ENCODE measurements at regions not wholly inside any gene's neighbourhood (a gene's known extent, or its start where the extent isn't known, plus 50 kb on each side); places are given as distances from the start of the nearest gene placed in this dataset.

DNA sequence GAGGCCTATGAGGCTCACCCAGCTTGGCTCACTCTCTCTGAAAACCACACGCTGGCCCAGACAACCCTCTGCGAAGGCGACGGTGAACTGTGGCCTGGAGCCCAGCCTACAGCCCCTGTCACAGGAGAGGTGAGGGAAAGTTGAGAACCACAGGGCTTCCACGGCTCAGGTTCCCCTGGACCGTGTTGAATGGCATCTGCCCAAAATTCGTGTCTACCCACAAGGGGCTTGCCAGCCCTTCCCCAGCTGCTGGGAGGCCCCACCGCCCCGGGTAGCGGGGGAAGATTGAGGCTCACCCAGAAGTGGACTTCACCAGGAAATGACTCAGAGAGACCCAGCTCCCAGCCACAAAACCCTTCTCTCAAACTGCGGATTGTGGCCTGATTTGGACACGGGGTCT lies 197.1 kb downstream of the CTTN start:
- H3K9ac ChIP-seq (ENCODE audit: insufficient read depth, low read depth, low read length) = no peak overlapping the region
- no peaks in the 10 kb centered on the region for H3K79me2 ChIP-seq (ENCODE audit: insufficient read depth, low read length)
- no TSS peak for BruUV-seq (replicated peaks)
- no peaks in the 10 kb centered on the region for H3K4me1 ChIP-seq (ENCODE audit: insufficient read depth, low read length)
- no peak for ATAC-seq
- H2AFZ ChIP-seq (ENCODE audit: low read length) = no peak overlapping the region
- H3K4me3 ChIP-seq (replicated peaks in 1 of 3; ENCODE audit: insufficient read depth in 1 of 3, low read depth in 2 of 3, low read length in 3 of 3) = no peak overlapping the region
- 0 out of 2 replicates have a peak, but pooled peaks cover 6% of the 10 kb centered on the region for H4K20me1 ChIP-seq (ENCODE audit: insufficient read depth, low read length)
- WGBS (ENCODE audit: low lambda C conversion rate) = 91% methylated on average over 11 of the region's 12 CpGs
- in situ Hi-C loops (cut with HindIII; ENCODE audit: extremely low pct_ligation_motif_present, low pct_unique_long_range_greater_than_20kb) = no loop called here
- TF ChIP-seq ZFP41 (CRISPR knock-in tag; IDR thresholded peaks at IDR 0.05; ENCODE audit: borderline replicate concordance) (no peak), HNRNPL (IDR thresholded peaks at IDR 0.05; ENCODE audit: low read depth, low read length) (no peak), ZNF761 (CRISPR knock-in tag; conservative IDR thresholded peaks at IDR 0.05) (no peak), REXO4 (CRISPR knock-in tag; IDR thresholded peaks at IDR 0.05; ENCODE audit: borderline replicate concordance) (no peak), THYN1 (CRISPR knock-in tag; IDR thresholded peaks at IDR 0.05; ENCODE audit: borderline replicate concordance, low read depth) (no peak), ZNF20 (CRISPR knock-in tag; IDR thresholded peaks at IDR 0.05) (no peak), KDM5B (CRISPR knock-in tag; IDR thresholded peaks at IDR 0.05; ENCODE audit: borderline replicate concordance) (no peak), SMARCC2 (IDR thresholded peaks at IDR 0.05) (no peak), PPARG (CRISPR knock-in tag; conservative IDR thresholded peaks at IDR 0.05) (no peak), ZNF710 (CRISPR knock-in tag; IDR thresholded peaks at IDR 0.05; ENCODE audit: borderline replicate concordance) (no peak), HMGA1 (CRISPR knock-in tag; conservative IDR thresholded peaks at IDR 0.05) (no peak), CAMTA2 (CRISPR knock-in tag; IDR thresholded peaks at IDR 0.05; ENCODE audit: borderline replicate concordance) (no peak), ZKSCAN5 (CRISPR knock-in tag; IDR thresholded peaks at IDR 0.05) (no peak), KLF15 (CRISPR knock-in tag; IDR thresholded peaks at IDR 0.05; ENCODE audit: borderline replicate concordance) (no peak), ZNF780A (CRISPR knock-in tag; IDR thresholded peaks at IDR 0.05) (no peak)
- TF ChIP-seq, protein P1, sequence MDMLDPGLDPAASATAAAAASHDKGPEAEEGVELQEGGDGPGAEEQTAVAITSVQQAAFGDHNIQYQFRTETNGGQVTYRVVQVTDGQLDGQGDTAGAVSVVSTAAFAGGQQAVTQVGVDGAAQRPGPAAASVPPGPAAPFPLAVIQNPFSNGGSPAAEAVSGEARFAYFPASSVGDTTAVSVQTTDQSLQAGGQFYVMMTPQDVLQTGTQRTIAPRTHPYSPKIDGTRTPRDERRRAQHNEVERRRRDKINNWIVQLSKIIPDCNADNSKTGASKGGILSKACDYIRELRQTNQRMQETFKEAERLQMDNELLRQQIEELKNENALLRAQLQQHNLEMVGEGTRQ (IDR thresholded peaks at IDR 0.05; ENCODE audit: low read depth, low read length) = no peak
- TF ChIP-seq, protein P1 (CRISPR knock-in tag; IDR thresholded peaks at IDR 0.05; ENCODE audit: borderline replicate concordance) = no peak
- TF ChIP-seq, protein P2, sequence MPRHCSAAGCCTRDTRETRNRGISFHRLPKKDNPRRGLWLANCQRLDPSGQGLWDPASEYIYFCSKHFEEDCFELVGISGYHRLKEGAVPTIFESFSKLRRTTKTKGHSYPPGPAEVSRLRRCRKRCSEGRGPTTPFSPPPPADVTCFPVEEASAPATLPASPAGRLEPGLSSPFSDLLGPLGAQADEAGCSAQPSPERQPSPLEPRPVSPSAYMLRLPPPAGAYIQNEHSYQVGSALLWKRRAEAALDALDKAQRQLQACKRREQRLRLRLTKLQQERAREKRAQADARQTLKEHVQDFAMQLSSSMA (CRISPR knock-in tag; IDR thresholded peaks at IDR 0.05) = no peak
- TF ChIP-seq, protein P3, sequence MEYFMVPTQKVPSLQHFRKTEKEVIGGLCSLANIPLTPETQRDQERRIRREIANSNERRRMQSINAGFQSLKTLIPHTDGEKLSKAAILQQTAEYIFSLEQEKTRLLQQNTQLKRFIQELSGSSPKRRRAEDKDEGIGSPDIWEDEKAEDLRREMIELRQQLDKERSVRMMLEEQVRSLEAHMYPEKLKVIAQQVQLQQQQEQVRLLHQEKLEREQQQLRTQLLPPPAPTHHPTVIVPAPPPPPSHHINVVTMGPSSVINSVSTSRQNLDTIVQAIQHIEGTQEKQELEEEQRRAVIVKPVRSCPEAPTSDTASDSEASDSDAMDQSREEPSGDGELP (IDR thresholded peaks at IDR 0.05; ENCODE audit: borderline replicate concordance, low read depth) = no peak
- TF ChIP-seq, protein P4, sequence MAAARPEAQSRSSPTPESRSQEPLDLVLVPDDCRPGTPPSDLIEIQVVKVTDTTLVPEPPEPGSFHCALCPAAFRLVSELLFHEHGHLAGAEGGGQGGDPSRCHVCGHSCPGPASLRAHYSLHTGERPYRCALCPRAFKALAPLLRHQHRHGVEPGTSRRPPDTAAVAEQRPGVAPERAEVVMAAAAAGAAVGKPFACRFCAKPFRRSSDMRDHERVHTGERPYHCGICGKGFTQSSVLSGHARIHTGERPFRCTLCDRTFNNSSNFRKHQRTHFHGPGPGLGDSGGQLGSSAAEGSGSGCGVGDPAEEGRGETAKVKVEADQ (CRISPR knock-in tag; IDR thresholded peaks at IDR 0.05; ENCODE audit: borderline replicate concordance) = no peak
- ChIA-PET CTCF (ENCODE audit: low intra/inter-chr PET ratio, low total read pairs) (no interaction called here), POLR2A (no interaction called here)
- no peaks in the 10 kb centered on the region for H3K9me3 ChIP-seq (ENCODE audit: low read length)
- H3K27ac ChIP-seq (ENCODE audit: extremely low read length, insufficient read depth, low read length) = no peak overlapping the region
- H3K36me3 ChIP-seq (replicated peaks in 1 of 2; ENCODE audit: control insufficient read depth in 1 of 2, insufficient read depth in 2 of 2, low read length in 2 of 2) = no peaks in the 10 kb centered on the region
- H3K4me2 ChIP-seq (ENCODE audit: low read depth, low read length) = no peak overlapping the region
- no peak for FAIRE-seq
- DNase-seq (ENCODE audit: low spot score) = no peak
- no peaks in the 10 kb centered on the region for H3K27me3 ChIP-seq (ENCODE audit: control insufficient read depth in 1 of 2, insufficient read depth in 2 of 2, low read length in 2 of 2)
- intact Hi-C loops (cut with micrococcal nuclease; ENCODE audit: unreplicated experiment) = no loop called here
